ENCODE measurements at regions not wholly inside any gene's neighbourhood (a gene's known extent, or its start where the extent isn't known, plus 50 kb on each side); places are given as distances from the start of the nearest gene placed in this dataset.

DNA sequence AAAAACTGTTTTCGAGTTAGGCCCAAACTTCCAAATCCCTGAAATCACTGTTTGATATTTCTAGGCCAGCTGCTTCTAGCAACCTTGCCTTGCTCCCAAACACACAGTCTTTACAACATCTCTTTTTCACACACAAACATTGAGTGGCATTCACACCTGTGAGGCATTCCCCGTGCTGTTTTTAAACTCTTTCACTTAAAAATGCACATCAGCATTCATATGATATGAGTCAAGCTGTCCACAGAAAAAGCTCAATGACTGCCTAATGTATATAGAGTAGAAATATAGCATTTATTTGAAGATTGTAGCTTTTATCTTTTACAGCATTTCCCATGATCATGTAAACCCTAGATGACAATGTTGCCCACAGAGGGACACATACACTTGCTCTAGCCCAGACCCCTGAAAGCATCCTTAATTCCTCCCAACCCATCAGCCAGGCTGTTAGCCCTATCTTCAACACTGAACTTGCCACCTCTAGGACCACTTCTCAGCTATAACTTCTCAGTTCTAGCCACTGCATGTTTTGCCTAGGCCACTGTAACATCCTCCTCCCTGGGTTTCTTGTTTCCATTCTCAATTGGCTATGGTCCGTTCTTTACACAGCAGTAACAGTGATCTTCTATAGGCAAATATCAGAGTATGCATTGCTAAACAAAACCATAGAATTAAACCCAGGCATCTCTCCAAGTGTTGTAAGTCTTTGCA is 782.6 kb downstream of the DIPK2A start:
- no peaks in the 10 kb centered on the region for H3K27me3 ChIP-seq (ENCODE audit: insufficient read depth, low read length)
- peak; percentile 55 for DNase-seq (ENCODE audit: insufficient read length, low spot score, missing footprints)
- TF ChIP-seq CTCF (IDR thresholded peaks at IDR 0.05; ENCODE audit: extremely low read depth, low read depth, low read length): no peak

GRCh38 chr3:144756704-144757440 is 785.2 kb downstream of the DIPK2A start:
- DNase-seq (ENCODE audit: insufficient read length, low spot score, missing footprints): no peak
- no peak overlapping the region for H2AFZ ChIP-seq (ENCODE audit: low read length)
- no peaks in the 10 kb centered on the region for H3K36me3 ChIP-seq (ENCODE audit: insufficient read depth, low read length)
- H3K4me3 ChIP-seq (ENCODE audit: insufficient read depth, low read length): no peak overlapping the region
- H3K79me2 ChIP-seq (ENCODE audit: insufficient read depth, low read length): no peaks in the 10 kb centered on the region
- TF ChIP-seq CTCF (IDR thresholded peaks at IDR 0.05; ENCODE audit: extremely low read depth, low read depth, low read length): no peak
- H3K27ac ChIP-seq (ENCODE audit: low read depth, low read length): no peak overlapping the region
- no peak overlapping the region for H3K4me2 ChIP-seq (ENCODE audit: insufficient read depth, low read length)
- no peaks in the 10 kb centered on the region for H3K4me1 ChIP-seq (ENCODE audit: insufficient read depth, low read length)
- H3K27me3 ChIP-seq (ENCODE audit: insufficient read depth, low read length): no peaks in the 10 kb centered on the region
- peaks cover 2% of the 10 kb centered on the region for H3K9me3 ChIP-seq (ENCODE audit: low read depth, low read length)
- H4K20me1 ChIP-seq (ENCODE audit: insufficient read depth, low read length): no peaks in the 10 kb centered on the region

More for the DNA sequence above, 782.6 kb downstream of the DIPK2A start:
- Histone ChIP-seq H2AFZ (ENCODE audit: low read length) (no peak overlapping the region), H3K4me3 (ENCODE audit: insufficient read depth, low read length) (no peak overlapping the region), H3K9me3 (ENCODE audit: low read depth, low read length) (peaks cover 2% of the 10 kb centered on the region), H3K79me2 (ENCODE audit: insufficient read depth, low read length) (no peaks in the 10 kb centered on the region), H3K4me1 (ENCODE audit: insufficient read depth, low read length) (no peaks in the 10 kb centered on the region), H3K27ac (ENCODE audit: low read depth, low read length) (no peak overlapping the region), H4K20me1 (ENCODE audit: insufficient read depth, low read length) (no peaks in the 10 kb centered on the region), H3K36me3 (ENCODE audit: insufficient read depth, low read length) (no peaks in the 10 kb centered on the region), H3K4me2 (ENCODE audit: insufficient read depth, low read length) (no peak overlapping the region)

DNA sequence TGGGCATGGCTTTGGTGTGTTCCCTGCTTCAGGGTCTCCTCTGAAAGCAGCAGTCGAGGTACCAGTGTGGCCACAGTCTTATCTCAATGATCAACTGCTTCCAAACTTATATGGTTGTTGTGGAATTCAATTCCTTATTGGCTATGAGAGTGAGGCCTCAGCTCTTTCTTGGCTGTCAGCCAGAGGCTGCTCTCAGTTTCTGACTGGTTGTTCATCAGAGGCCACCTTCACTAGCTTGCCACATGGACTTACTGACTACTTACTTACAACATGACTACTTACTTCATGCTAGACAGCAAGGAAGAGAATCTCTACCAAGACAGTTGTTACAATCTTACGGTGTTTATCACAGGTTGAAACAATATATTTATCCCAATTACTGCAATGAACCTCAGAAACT is 789.2 kb downstream of the DIPK2A start:
- no peaks in the 10 kb centered on the region for H3K4me1 ChIP-seq (ENCODE audit: insufficient read depth, low read length)
- TF ChIP-seq CTCF (IDR thresholded peaks at IDR 0.05; ENCODE audit: extremely low read depth, low read depth, low read length): no peak
- H3K27ac ChIP-seq (ENCODE audit: low read depth, low read length): no peak overlapping the region
- peaks cover 2% of the 10 kb centered on the region for H3K9me3 ChIP-seq (ENCODE audit: low read depth, low read length)
- no peak overlapping the region for H3K4me3 ChIP-seq (ENCODE audit: insufficient read depth, low read length)
- no peak for DNase-seq (ENCODE audit: insufficient read length, low spot score, missing footprints)
- no peaks in the 10 kb centered on the region for H3K36me3 ChIP-seq (ENCODE audit: insufficient read depth, low read length)
- no peaks in the 10 kb centered on the region for H3K79me2 ChIP-seq (ENCODE audit: insufficient read depth, low read length)
- no peak overlapping the region for H2AFZ ChIP-seq (ENCODE audit: low read length)
- no peak overlapping the region for H3K4me2 ChIP-seq (ENCODE audit: insufficient read depth, low read length)
- no peaks in the 10 kb centered on the region for H3K27me3 ChIP-seq (ENCODE audit: insufficient read depth, low read length)
- no peaks in the 10 kb centered on the region for H4K20me1 ChIP-seq (ENCODE audit: insufficient read depth, low read length)

- H3K27ac ChIP-seq (ENCODE audit: low read depth, low read length): no peak overlapping the region
- H3K4me3 ChIP-seq (ENCODE audit: insufficient read depth, low read length): no peak overlapping the region
- H2AFZ ChIP-seq (ENCODE audit: low read length): no peak overlapping the region
- H3K27me3 ChIP-seq (ENCODE audit: insufficient read depth, low read length): no peaks in the 10 kb centered on the region
- peaks cover 2% of the 10 kb centered on the region for H3K9me3 ChIP-seq (ENCODE audit: low read depth, low read length)
- no peaks in the 10 kb centered on the region for H3K79me2 ChIP-seq (ENCODE audit: insufficient read depth, low read length)
- no peak overlapping the region for H3K4me2 ChIP-seq (ENCODE audit: insufficient read depth, low read length)
- DNase-seq (ENCODE audit: insufficient read length, low spot score, missing footprints): no peak
- no peaks in the 10 kb centered on the region for H3K36me3 ChIP-seq (ENCODE audit: insufficient read depth, low read length)
- TF ChIP-seq CTCF (IDR thresholded peaks at IDR 0.05; ENCODE audit: extremely low read depth, low read depth, low read length): no peak
- no peaks in the 10 kb centered on the region for H3K4me1 ChIP-seq (ENCODE audit: insufficient read depth, low read length)
- H4K20me1 ChIP-seq (ENCODE audit: insufficient read depth, low read length): no peaks in the 10 kb centered on the region
Measured at GRCh38 chr3:144762091-144762490, 790.5 kb downstream of the DIPK2A start.

All from osteoblast (primary cell).